Liver (tissue), 8 donors: ENCODE measurements at regions not wholly inside any gene's neighbourhood (a gene's known extent, or its start where the extent isn't known, plus 50 kb on each side); places are given as distances from the start of the nearest gene placed in this dataset.

ENCODE experiments used
- DNase-seq: peaks from one replicate; pipeline ENCODE4 v3.0.0-alpha.2; 2017; ENCODE audit warnings: low spot score
- H3K27ac ChIP-seq, 2 donors: one replicate each; pipeline ENCODE4 v1.7.0; 2013; ENCODE audit warnings: inconsistent platforms in 2 of 2, low read length in 2 of 2, control low read depth in 1 of 2, low read depth in 1 of 2, mild to moderate bottlenecking in 1 of 2
- H3K27me3 ChIP-seq, 4 donors: one replicate each; pipeline versions ENCODE4 v1.6.1 to v1.7.0; 2013; ENCODE audit warnings: low read length in 3 of 4, inconsistent platforms in 1 of 4, mild to moderate bottlenecking in 1 of 4, moderate library complexity in 1 of 4; ENCODE audit not compliant: control insufficient read depth in 4 of 4, insufficient read depth in 4 of 4
- H3K36me3 ChIP-seq, 4 donors: one replicate each; pipeline versions ENCODE4 v1.6.1 to v1.7.0; 2013; ENCODE audit warnings: low read length in 3 of 4, mild to moderate bottlenecking in 3 of 4, low read depth in 1 of 4, moderate library complexity in 1 of 4; ENCODE audit not compliant: control insufficient read depth in 4 of 4, insufficient read depth in 3 of 4
- H3K4me1 ChIP-seq, 4 donors: one replicate each; pipeline versions ENCODE4 v1.6.1 to v1.7.0; 2013; ENCODE audit warnings: low read length in 3 of 4, mild to moderate bottlenecking in 3 of 4, moderate library complexity in 1 of 4; ENCODE audit not compliant: control insufficient read depth in 4 of 4, insufficient read depth in 4 of 4
- H3K4me3 ChIP-seq, 3 donors: one replicate each; pipeline versions ENCODE4 v1.6.1 to v1.7.0; 2013; ENCODE audit warnings: low read length in 3 of 3, control low read depth in 1 of 3, low read depth in 1 of 3, mild to moderate bottlenecking in 1 of 3
- H3K9ac ChIP-seq, 2 donors: one replicate each; pipeline ENCODE4 v1.7.0; 2013; ENCODE audit warnings: low read length in 2 of 2, mild to moderate bottlenecking in 2 of 2, moderate library complexity in 2 of 2, control low read depth in 1 of 2, low read depth in 1 of 2
- H3K9me3 ChIP-seq, 4 donors: one replicate each; pipeline versions ENCODE4 v1.6.1 to v1.7.0; 2013; ENCODE audit warnings: low read length in 3 of 4; ENCODE audit not compliant: control insufficient read depth in 4 of 4
- ATF3 ChIP-seq: IDR thresholded peaks from 2 replicates; pipeline ENCODE4 v1.6.1; 2016; ENCODE audit warnings: antibody characterized with exemption
- CTCF ChIP-seq: fragments of 150-350 bp; IDR thresholded peaks from 2 replicates; pipeline ENCODE4 v1.5.1; 2017; ENCODE audit warnings: improper control_type of control experiment, low read depth, low read length; ENCODE audit not compliant: missing input control
- EGR1 ChIP-seq, 2 donors: IDR thresholded peaks; 2 replicates each; pipeline ENCODE4 v1.6.1; 2016 to 2018; ENCODE audit warnings: antibody characterized with exemption in 2 of 2, low read depth in 2 of 2
- FOXA1 ChIP-seq: IDR thresholded peaks from 2 replicates; pipeline ENCODE4 v1.6.1; 2016; ENCODE audit warnings: antibody characterized with exemption
- FOXA2 ChIP-seq: IDR thresholded peaks from 2 replicates; pipeline ENCODE4 v1.6.1; 2016; ENCODE audit warnings: antibody characterized with exemption
- GABPA ChIP-seq, 2 donors: IDR thresholded peaks in 1 of 2; conservative IDR thresholded peaks in 1 of 2; 2 replicates each; pipeline ENCODE4 v1.6.1; 2016; ENCODE audit warnings: antibody characterized with exemption in 2 of 2, mild to moderate bottlenecking in 1 of 2, moderate library complexity in 1 of 2
- HNF4A ChIP-seq, 2 donors: conservative IDR thresholded peaks; 2 replicates each; pipeline ENCODE4 v1.6.1; 2016; ENCODE audit warnings: antibody characterized with exemption in 2 of 2, mild to moderate bottlenecking in 2 of 2
- HNF4G ChIP-seq: IDR thresholded peaks from 2 replicates; pipeline ENCODE4 v1.6.1; 2016; ENCODE audit warnings: antibody characterized with exemption
- JUND ChIP-seq, 2 donors: IDR thresholded peaks; 2 replicates each; pipeline ENCODE4 v1.6.1; 2016; ENCODE audit warnings: antibody characterized with exemption in 2 of 2
- MAX ChIP-seq: IDR thresholded peaks from 2 replicates; pipeline ENCODE4 v1.6.1; 2016; ENCODE audit warnings: antibody characterized with exemption
- NR2F2 ChIP-seq: IDR thresholded peaks from 2 replicates; pipeline ENCODE4 v1.6.1; 2016; ENCODE audit warnings: antibody characterized with exemption
- RAD21 ChIP-seq, 2 donors: IDR thresholded peaks; 2 replicates each; pipeline ENCODE4 v1.6.1; 2016; ENCODE audit warnings: antibody characterized with exemption in 2 of 2, mild to moderate bottlenecking in 2 of 2
- REST ChIP-seq: IDR thresholded peaks from 2 replicates; pipeline ENCODE4 v1.6.1; 2016; ENCODE audit warnings: antibody characterized with exemption, mild to moderate bottlenecking
- RXRA ChIP-seq, 2 donors: IDR thresholded peaks; 2 replicates each; pipeline ENCODE4 v1.6.1; 2017 to 2018; ENCODE audit warnings: antibody characterized with exemption in 2 of 2, mild to moderate bottlenecking in 1 of 2
- SP1 ChIP-seq: IDR thresholded peaks from 2 replicates; pipeline ENCODE4 v1.6.1; 2018; ENCODE audit warnings: antibody characterized with exemption, mild to moderate bottlenecking
- TAF1 ChIP-seq: conservative IDR thresholded peaks from 2 replicates; pipeline ENCODE4 v1.6.1; 2016; ENCODE audit warnings: antibody characterized with exemption, mild to moderate bottlenecking
- YY1 ChIP-seq: IDR thresholded peaks from 2 replicates; pipeline ENCODE4 v1.6.1; 2016; ENCODE audit warnings: antibody characterized with exemption, mild to moderate bottlenecking
- ZBTB33 ChIP-seq: IDR thresholded peaks from 2 replicates; pipeline ENCODE4 v1.6.1; 2016; ENCODE audit warnings: antibody characterized with exemption
- WGBS: extraction: QIAGEN DNeasy Blood & Tissue Kit; methylation state at CpG from one replicate; pipeline ENCODE4 v1.1.7; 2013; 5-methylcytosine and 5-hydroxymethylcytosine counted together
- donor health status: healthy.
- donor health status: healthy.
- donor health status: healthy.
- donor health status: healthy.
- donor health status: healthy.

GRCh38 chr3:127410678-127411077 is 122.8 kb upstream of the PRR20G start:
- 86% methylated on average over 7 of the region's 7 CpGs for WGBS
- TF ChIP-seq REST: no peak
- no peak for TF ChIP-seq TAF1
- TF ChIP-seq RAD21 (IDR thresholded peaks at IDR 0.05): no peak
- no peak for TF ChIP-seq MAX
- no peak for TF ChIP-seq HNF4A (conservative IDR thresholded peaks at IDR 0.05)
- TF ChIP-seq YY1: no peak
- TF ChIP-seq EGR1 (IDR thresholded peaks at IDR 0.05; ENCODE audit: low read depth in 2 of 2): no peak
- TF ChIP-seq ATF3: no peak
- no peak for TF ChIP-seq HNF4G
- TF ChIP-seq JUND (IDR thresholded peaks at IDR 0.05): no peak
- TF ChIP-seq GABPA (IDR thresholded peaks at IDR 0.05 in 1 of 2, conservative IDR thresholded peaks at IDR 0.05 in 1 of 2): no peak
- no peak for TF ChIP-seq FOXA2
- TF ChIP-seq RXRA (IDR thresholded peaks at IDR 0.05): no peak
- no peak for TF ChIP-seq FOXA1

GRCh38 chr3:127410137-127410488 is 122.3 kb upstream of the PRR20G start:
- no peaks in the 10 kb centered on the region for H3K27me3 ChIP-seq
- no peak for TF ChIP-seq JUND (IDR thresholded peaks at IDR 0.05)
- no peak for TF ChIP-seq TAF1
- TF ChIP-seq ZBTB33: no peak
- no peak for TF ChIP-seq ATF3
- TF ChIP-seq HNF4A (conservative IDR thresholded peaks at IDR 0.05): no peak
- TF ChIP-seq RAD21 (IDR thresholded peaks at IDR 0.05): no peak
- no peak for TF ChIP-seq CTCF
- TF ChIP-seq NR2F2: no peak
- no peak for TF ChIP-seq SP1
- TF ChIP-seq FOXA2: no peak

More at GRCh38 chr3:127410678-127411077, 122.8 kb upstream of the PRR20G start:
- Histone ChIP-seq H3K4me3 (no peak overlapping the region), H3K27ac (no peak overlapping the region), H3K27me3 (no peaks in the 10 kb centered on the region), H3K9me3 (no peaks in the 10 kb centered on the region), H3K9ac (no peak overlapping the region), H3K36me3 (no peaks in the 10 kb centered on the region), H3K4me1 (no peaks in the 10 kb centered on the region)
- peak; percentile 17 for DNase-seq

More at GRCh38 chr3:127410137-127410488, 122.3 kb upstream of the PRR20G start:
- H3K9me3 ChIP-seq: no peaks in the 10 kb centered on the region
- no peaks in the 10 kb centered on the region for H3K4me1 ChIP-seq
- WGBS: 89% methylated on average over 6 of the region's 6 CpGs
- H3K36me3 ChIP-seq: no peaks in the 10 kb centered on the region
- H3K4me3 ChIP-seq: no peak overlapping the region
- H3K27ac ChIP-seq: no peak overlapping the region
- H3K9ac ChIP-seq: no peak overlapping the region
- DNase-seq: peak; percentile 9
